Activated T-helper 1 cell treated with Interleukin-2 at 50 U/mL for 16 hours (primary cell): ENCODE measurements at regions not wholly inside any gene's neighbourhood (a gene's known extent, or its start where the extent isn't known, plus 50 kb on each side); places are given as distances from the start of the nearest gene placed in this dataset.
"Not testable (repeated sequence)": the region's sequence is repeated elsewhere in the genome, so short reads cannot be mapped to it uniquely, and the experiment has no call there.

Source experiments
- DNase-seq: peaks from one replicate; pipeline ENCODE4 v3.0.0-alpha.2; 2020; ENCODE audit warnings: low read depth

DNA sequence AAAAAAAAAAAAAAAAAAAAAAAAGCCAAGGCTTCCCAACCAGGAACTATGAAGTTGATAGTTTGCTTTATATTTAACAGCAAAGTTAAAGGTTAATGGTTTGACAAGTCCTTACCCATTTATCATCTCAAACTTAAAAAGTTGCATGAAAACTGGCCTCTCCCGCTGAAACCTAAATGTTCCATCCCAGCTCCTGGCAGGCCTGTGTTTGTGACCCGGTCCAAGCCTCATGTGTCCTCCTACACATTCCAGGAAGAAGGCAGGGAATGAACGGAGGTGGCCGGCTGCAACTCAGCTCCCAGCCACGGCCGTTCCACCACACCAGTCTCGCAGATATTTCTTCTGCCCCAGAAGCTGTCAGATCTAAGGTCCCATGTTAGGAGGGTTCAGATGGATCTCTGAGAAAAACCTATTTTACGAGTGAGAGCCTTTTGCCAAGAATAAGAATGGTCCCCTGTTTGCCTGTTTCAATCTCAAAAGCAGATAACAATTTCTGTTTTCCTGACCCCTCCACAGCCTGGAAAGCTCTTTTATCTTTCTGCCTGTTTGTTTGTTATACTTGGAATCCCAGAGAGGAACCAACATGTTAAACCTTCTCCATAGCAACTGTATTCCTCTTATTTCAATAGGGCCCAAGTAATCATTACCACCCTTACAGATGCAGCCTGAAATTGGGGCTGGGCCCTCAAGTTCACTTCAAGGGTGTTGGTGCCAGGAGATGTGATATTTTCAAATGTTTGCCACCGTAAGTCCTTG, 56.5 kb downstream of the KCTD12 start:
- DNase-seq: no peak

GRCh38 chr13:76828316-76828741, 57.9 kb downstream of the KCTD12 start:
- no peak for DNase-seq

DNA sequence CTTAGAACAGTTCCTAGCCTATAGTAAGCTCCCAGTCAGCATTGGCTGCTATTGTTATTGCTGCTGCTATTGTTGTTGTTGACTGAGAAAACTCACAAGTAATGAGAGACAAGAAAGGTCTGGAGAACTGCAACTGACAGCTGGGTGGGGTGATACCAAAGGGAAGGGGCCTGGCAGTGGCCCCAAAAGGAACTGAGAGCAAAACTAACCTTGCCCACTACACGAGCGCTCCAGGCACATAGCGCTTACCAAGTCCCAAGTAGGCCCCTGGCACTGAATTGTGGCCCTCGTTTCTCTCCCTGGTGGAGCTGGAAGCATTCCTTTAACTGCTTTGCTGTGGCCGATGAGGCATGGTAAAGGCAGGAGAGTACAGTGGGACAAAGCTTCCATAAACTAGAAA, 59.7 kb downstream of the KCTD12 start:
- no peak for DNase-seq

DNA sequence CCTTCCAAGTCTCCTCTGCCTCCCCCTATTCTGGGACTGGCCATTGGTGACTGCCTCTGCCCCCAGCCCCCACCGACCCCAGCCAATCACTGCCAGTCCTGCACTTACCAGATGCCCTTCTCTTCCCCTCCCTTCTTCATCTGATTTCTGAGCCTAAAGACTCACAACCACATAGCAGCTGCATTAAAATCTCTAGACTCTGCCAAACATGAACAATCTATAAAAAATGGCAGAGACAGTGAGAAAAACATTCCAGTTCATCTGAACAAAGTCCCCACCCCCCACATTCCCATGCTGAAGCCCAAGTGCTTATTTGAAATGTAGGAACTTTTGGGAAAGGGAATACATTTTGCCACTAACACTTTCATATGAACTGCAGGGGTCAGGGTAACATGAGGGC, 60.8 kb downstream of the KCTD12 start:
- DNase-seq: no peak

- DNase-seq: no peak
Observed at GRCh38 chr13:76823969-76824368, 62.2 kb downstream of the KCTD12 start.

- DNase-seq: no peak
Observed at GRCh38 chr13:76822698-76823267, 63.4 kb downstream of the KCTD12 start.

- not testable (repeated sequence) for DNase-seq
Observed at GRCh38 chr13:76821222-76821621, 65.0 kb downstream of the KCTD12 start.

DNA sequence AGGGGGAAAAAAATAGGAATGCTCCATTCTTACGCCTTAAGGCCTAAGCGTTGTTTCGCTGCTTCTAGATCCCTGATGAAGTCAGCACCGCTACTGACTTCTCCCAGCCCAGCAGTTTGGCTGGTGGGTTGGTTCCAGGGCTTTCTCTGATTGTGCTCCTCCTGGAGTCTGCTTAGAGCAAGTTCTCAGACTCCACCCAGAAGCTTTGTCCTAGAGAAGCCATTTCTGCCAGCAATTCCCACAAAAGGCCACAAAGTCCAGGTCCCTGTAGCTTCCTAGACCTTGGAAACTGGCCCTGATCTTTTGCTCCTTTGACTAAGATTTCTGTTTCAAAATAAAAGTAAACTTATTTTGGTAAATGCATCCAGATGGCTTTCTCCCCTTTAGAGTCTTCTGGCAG, 65.4 kb downstream of the KCTD12 start:
- DNase-seq: no peak

- DNase-seq: no peak
Observed at GRCh38 chr13:76816394-76816793, 69.8 kb downstream of the KCTD12 start.

DNA sequence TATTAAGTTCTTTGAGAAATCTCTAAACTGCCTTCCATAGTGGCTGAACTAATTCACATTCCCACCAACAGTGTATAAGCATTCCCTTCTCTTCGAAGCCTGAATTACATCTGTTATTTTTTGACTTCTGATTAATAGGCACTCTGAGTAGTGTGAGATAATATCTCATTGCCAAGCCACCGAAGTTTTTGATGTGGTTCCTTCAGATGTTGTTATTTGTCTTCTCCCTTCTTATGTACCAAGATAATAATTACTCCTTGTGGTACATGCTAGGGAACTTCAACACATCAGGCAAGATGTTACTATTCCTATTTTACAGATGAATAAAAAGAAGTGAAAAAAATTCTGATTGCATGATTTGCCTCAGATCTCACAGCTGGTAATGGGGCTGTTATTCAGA, 70.9 kb downstream of the KCTD12 start:
- DNase-seq: no peak

- DNase-seq: no peak
Observed at GRCh38 chr13:76813891-76814290, 72.3 kb downstream of the KCTD12 start.

DNA sequence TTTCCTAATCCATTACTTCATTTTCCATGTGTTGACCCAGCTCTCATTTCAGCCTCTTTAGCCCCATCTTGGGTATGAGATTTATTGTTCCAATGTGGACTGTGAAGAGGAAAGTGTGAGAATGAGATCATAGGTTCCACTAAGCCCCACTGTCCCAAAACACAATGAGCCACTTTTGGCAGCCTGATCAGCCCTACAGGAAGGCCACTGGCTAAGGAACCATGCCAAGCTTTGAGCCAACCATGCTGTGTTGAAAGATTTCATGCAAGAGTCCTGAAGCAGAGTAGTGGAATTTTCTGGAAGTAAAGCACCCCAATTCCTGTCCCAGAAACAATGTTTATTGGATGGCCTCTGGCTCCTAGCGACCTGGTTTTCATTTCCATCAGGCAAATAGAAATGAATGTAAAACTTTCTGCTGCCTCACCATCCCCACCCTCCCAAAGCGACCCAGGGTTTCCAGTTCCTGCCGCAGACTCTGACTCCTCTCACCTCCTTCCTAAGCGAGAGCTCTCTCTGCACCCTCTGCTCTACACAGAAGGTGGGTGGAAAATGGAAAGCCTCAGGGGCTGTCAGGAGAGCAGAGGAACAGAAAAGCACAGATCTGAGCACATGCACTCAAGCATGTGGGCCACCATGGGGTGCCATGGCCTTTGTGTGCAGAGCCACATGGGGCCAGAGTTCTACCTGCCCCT, 73.1 kb downstream of the KCTD12 start:
- no peak for DNase-seq

GRCh38 chr13:76812206-76812897, 73.9 kb downstream of the KCTD12 start:
- no peak for DNase-seq

- no peak for DNase-seq
Observed at GRCh38 chr13:76809389-76809788, 76.8 kb downstream of the KCTD12 start.

- no peak for DNase-seq
Observed at GRCh38 chr13:76808927-76809326, 77.3 kb downstream of the KCTD12 start.

GRCh38 chr13:76804801-76805200, 81.4 kb downstream of the KCTD12 start:
- DNase-seq: no peak

GRCh38 chr13:76803831-76804230, 82.4 kb downstream of the KCTD12 start:
- no peak for DNase-seq

GRCh38 chr13:76800943-76801342, 85.3 kb downstream of the KCTD12 start:
- no peak for DNase-seq

DNA sequence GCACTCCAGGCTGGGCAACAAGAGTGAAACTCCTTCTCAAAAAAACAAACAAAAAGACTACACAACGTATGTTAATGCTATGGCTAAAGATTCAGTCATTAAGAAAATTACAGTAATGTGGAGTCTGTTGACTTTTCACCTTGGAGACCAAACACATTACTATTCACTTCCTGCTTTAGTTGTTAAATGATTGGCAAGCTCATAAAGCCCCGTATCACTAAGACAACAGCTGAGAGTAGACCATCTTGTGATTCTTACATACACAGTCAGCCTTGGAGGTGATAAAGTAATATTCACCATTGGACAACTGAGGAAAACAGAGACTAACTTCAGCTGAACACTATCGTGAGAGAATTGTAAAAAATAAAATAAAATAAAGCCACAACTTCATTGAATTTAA, 86.5 kb downstream of the KCTD12 start:
- no peak for DNase-seq

- no peak for DNase-seq
Observed at GRCh38 chr13:76798037-76798436, 88.2 kb downstream of the KCTD12 start.

GRCh38 chr13:76797361-76797760, 88.8 kb downstream of the KCTD12 start:
- DNase-seq: no peak

DNA sequence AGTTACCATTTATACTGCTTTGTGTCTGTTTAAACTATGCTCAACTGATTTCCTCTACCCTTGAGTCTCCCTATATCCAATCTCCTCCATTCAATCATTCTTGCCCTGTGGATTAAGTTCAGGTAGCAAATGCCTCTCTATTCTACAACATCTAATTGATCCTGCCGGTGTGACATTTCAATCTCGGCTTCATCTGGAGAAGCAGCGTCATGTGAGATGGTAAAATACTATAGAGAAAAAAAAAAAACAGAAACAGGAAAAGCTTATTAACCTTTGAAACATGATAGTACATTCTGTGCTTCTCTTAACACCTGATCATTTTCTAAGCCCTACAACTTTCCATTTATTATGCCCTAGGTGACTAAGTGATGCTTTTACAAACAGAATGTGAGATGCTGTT, 89.4 kb downstream of the KCTD12 start:
- no peak for DNase-seq
